GM12878 (cell line): ENCODE measurements at regions not wholly inside any gene's neighbourhood (a gene's known extent, or its start where the extent isn't known, plus 50 kb on each side); places are given as distances from the start of the nearest gene placed in this dataset.

ENCODE experiments used
- ATAC-seq: fragments of 200-7000 bp; cut with Tn5 transposase; 3 replicates; pipeline ENCODE4 v1.9.1; 2020; ENCODE audit warnings: mild to moderate bottlenecking, moderate library complexity
- BruUV-seq: library from RNA; stranded (reverse); fragments of 400-500 nt; replicated peaks from 2 replicates; lab custom pipeline; 2021; lab: Mats Ljungman, UMichigan
- CTCF ChIA-PET: fragments of 300-600 bp; sonication (Branson Sonifier 250); formaldehyde crosslinking; extraction: SDS; loops from one replicate; lab custom pipeline; 2021; ENCODE audit warnings: inconsistent platforms; lab: Yijun Ruan, JAX
- POLR2A ChIA-PET: fragments of 350-600 bp; formaldehyde crosslinking; extraction: SDS; loops from one replicate; lab custom pipeline; 2021; ENCODE audit warnings: inconsistent platforms; lab: Charles Lee
- RAD21 ChIA-PET: fragments of 300-600 bp; sonication (Branson Sonifier 250); formaldehyde crosslinking; loops from one replicate; lab custom pipeline; 2023; ENCODE audit warnings: antibody characterized with exemption; ENCODE audit not compliant: unreplicated experiment; lab: Charles Lee
- SMC1A ChIA-PET: fragments of 300-600 bp; sonication (Branson Sonifier 250); formaldehyde crosslinking; loops from one replicate; lab custom pipeline; 2023; ENCODE audit not compliant: unreplicated experiment, uncharacterized antibody; lab: Charles Lee
- DNase-seq: peaks from one replicate; pipeline ENCODE4 v3.0.0-alpha.2; 2011; ENCODE audit warnings: low read depth, low spot score
- FAIRE-seq: peaks from 3 replicates; lab custom pipeline; 2011; peaks lifted over from hg19 to GRCh38; lab: Jason Lieb, UNC
- H2AFZ ChIP-seq: 2 replicates; pipeline ENCODE4 v1.6.0; 2011; ENCODE audit warnings: low read depth, low read length, control low read depth; ENCODE audit not compliant: control insufficient read depth
- H3K27ac ChIP-seq: 2 replicates; pipeline ENCODE4 v1.5.1; 2011; ENCODE audit warnings: control low read depth; ENCODE audit not compliant: control insufficient read depth, insufficient read depth
- H3K27me3 ChIP-seq, 2 experiments: replicated peaks in 1 of 2; 2 replicates each; pipeline versions ENCODE4 v1.6.0 to v1.6.1; 2011; ENCODE audit warnings: low read length in 1 of 2; ENCODE audit not compliant: control insufficient read depth in 2 of 2, insufficient read depth in 2 of 2
- H3K36me3 ChIP-seq, 2 experiments: 2 replicates each; pipeline ENCODE4 v1.5.1; 2011; ENCODE audit warnings: low read length in 1 of 2; ENCODE audit not compliant: control insufficient read depth in 2 of 2, insufficient read depth in 2 of 2
- H3K4me1 ChIP-seq: 2 replicates; pipeline ENCODE4 v1.6.1; 2011; ENCODE audit warnings: mild to moderate bottlenecking, low read length, moderate library complexity, mixed read lengths; ENCODE audit not compliant: control insufficient read depth, insufficient read depth
- H3K4me2 ChIP-seq: 2 replicates; pipeline ENCODE4 v1.6.0; 2011; ENCODE audit warnings: control low read depth; ENCODE audit not compliant: control insufficient read depth, insufficient read depth
- H3K4me3 ChIP-seq: fragments of 200-600 bp; sonication (generic); 2 replicates; pipeline ENCODE4 v1.5.1; 2016
- H3K79me2 ChIP-seq: 2 replicates; pipeline ENCODE4 v1.6.0; 2011; ENCODE audit warnings: low read length; ENCODE audit not compliant: control insufficient read depth, insufficient read depth
- H3K9ac ChIP-seq: 2 replicates; pipeline ENCODE4 v1.8.0; 2011; ENCODE audit warnings: low read length, control low read depth, mixed read lengths; ENCODE audit not compliant: control insufficient read depth, insufficient read depth
- H3K9me3 ChIP-seq: replicated peaks from 3 replicates; pipeline ENCODE4 v1.5.1; 2011; ENCODE audit warnings: mild to moderate bottlenecking, low read length; ENCODE audit not compliant: control insufficient read depth, insufficient read depth
- H4K20me1 ChIP-seq: 2 replicates; pipeline ENCODE4 v1.6.0; 2011; ENCODE audit not compliant: control insufficient read depth, insufficient read depth
- BMI1 ChIP-seq: fragments of 450-650 bp; IDR thresholded peaks from 2 replicates; pipeline ENCODE4 v1.6.1; 2016; ENCODE audit warnings: mild to moderate bottlenecking, moderate library complexity, borderline replicate concordance
- CHD2 ChIP-seq: IDR thresholded peaks from 2 replicates; pipeline ENCODE4 v1.6.1; 2011; ENCODE audit warnings: low read depth, low read length, improper control_type of control experiment, borderline replicate concordance
- ETV6 ChIP-seq, 2 experiments: fragments of 450-650 bp in 1 of 2; IDR thresholded peaks in 1 of 2; conservative IDR thresholded peaks in 1 of 2; 2 replicates each; pipeline ENCODE4 v1.6.1; 2014; ENCODE audit warnings: antibody characterized with exemption in 1 of 2, borderline replicate concordance in 1 of 2, low read depth in 1 of 2, mild to moderate bottlenecking in 1 of 2, moderate library complexity in 1 of 2
- GATAD2B ChIP-seq: fragments of 450-650 bp; conservative IDR thresholded peaks from 2 replicates; pipeline ENCODE4 v1.6.1; 2017; ENCODE audit warnings: low read depth, mild to moderate bottlenecking, moderate library complexity
- HDGF ChIP-seq: fragments of 450-650 bp; IDR thresholded peaks from 2 replicates; pipeline ENCODE4 v1.6.1; 2016; ENCODE audit warnings: antibody characterized with exemption
- IKZF2 ChIP-seq, 2 experiments: fragments of 450-650 bp; IDR thresholded peaks; 2 replicates each; pipeline ENCODE4 v1.6.1; 2017; ENCODE audit warnings: mild to moderate bottlenecking in 2 of 2, moderate library complexity in 2 of 2
- NKRF ChIP-seq: fragments of 450-650 bp; conservative IDR thresholded peaks from 2 replicates; pipeline ENCODE4 v1.6.1; 2017; ENCODE audit warnings: mild to moderate bottlenecking, moderate library complexity
- POLR2AphosphoS5 ChIP-seq: IDR thresholded peaks from 2 replicates; pipeline ENCODE4 v1.6.1; 2011; ENCODE audit warnings: mild to moderate bottlenecking, low read length, inconsistent platforms
- RBBP5 ChIP-seq: fragments of 200-600 bp; sonication (generic); conservative IDR thresholded peaks from 2 replicates; pipeline ENCODE4 v1.6.1; 2016
- RCOR1 ChIP-seq: conservative IDR thresholded peaks from 2 replicates; pipeline ENCODE4 v1.6.1; 2012; ENCODE audit warnings: low read depth, low read length, improper control_type of control experiment
- SMAD5 ChIP-seq: IDR thresholded peaks from 2 replicates; pipeline ENCODE4 v1.6.1; 2016; ENCODE audit warnings: antibody characterized with exemption, low read depth
- SMC3 ChIP-seq: IDR thresholded peaks from 2 replicates; pipeline ENCODE4 v1.6.1; 2011; ENCODE audit warnings: low read length, improper control_type of control experiment, borderline replicate concordance
- USF2 ChIP-seq: IDR thresholded peaks from 2 replicates; pipeline ENCODE4 v1.6.1; 2011; ENCODE audit warnings: low read depth, low read length, improper control_type of control experiment, borderline replicate concordance
- ZBTB11 ChIP-seq: fragments of 450-650 bp; formaldehyde crosslinking; IDR thresholded peaks from 2 replicates; pipeline ENCODE4 v1.5.0; 2022; ENCODE audit warnings: mild to moderate bottlenecking, missing genetic modification characterization
- WGBS: methylation state at CpG from one replicate; pipeline ENCODE4 v1.1.6; 2016; ENCODE audit warnings: low lambda C conversion rate; ENCODE audit not compliant: insufficient replicate concordance, insufficient coverage; ENCODE audit errors: missing lambda C conversion rate; 5-methylcytosine and 5-hydroxymethylcytosine counted together
- in situ Hi-C: fragments of 300-500 bp; cut with MboI; formaldehyde crosslinking; loops from 9 replicates; pipeline ENCODE4 v1.14.3; 2018; ENCODE audit warnings: mixed read lengths
- intact Hi-C: fragments of 100-400 bp; cut with micrococcal nuclease; formaldehyde crosslinking; loops from one replicate; pipeline ENCODE4 v1.14.2; 2022; ENCODE audit not compliant: unreplicated experiment

GRCh38 chr13:110023729-110024644, 237.6 kb upstream of the IRS2 start (continued):
- TF ChIP-seq ZBTB11 (CRISPR knock-in tag) (no peak), SMC3 (no peak), GATAD2B (no peak)

- in situ Hi-C loops = loop anchor here (5.0 kb wide), 1 partner anchor 49 kb away; no protein-coding TSS in a partner anchor
- ChIA-PET POLR2A (no interaction called here), CTCF (no interaction called here), SMC1A (interaction anchor here (0.6 kb wide), 1 partner anchor 456 kb away, joined by 3 read pairs; no protein-coding TSS in a partner anchor), RAD21 (no interaction called here)
- Histone ChIP-seq H3K27me3 (no peaks in the 10 kb centered on the region), H3K4me2 (no peak overlapping the region), H3K4me1 (no peaks in the 10 kb centered on the region), H3K9me3 (no peaks in the 10 kb centered on the region; the same call in 2 of the 3 replicates), H3K79me2 (no peaks in the 10 kb centered on the region), H2AFZ (no peak overlapping the region), H3K4me3 (no peak overlapping the region), H3K9ac (no peak overlapping the region), H4K20me1 (no peaks in the 10 kb centered on the region), H3K27ac (no peak overlapping the region), H3K36me3 (no peaks in the 10 kb centered on the region)
- DNase-seq (no peak), FAIRE-seq (no peak), ATAC-seq (no peak)
- TF ChIP-seq RBBP5 (no peak), RCOR1 (no peak), SMAD5 (no peak), CHD2 (no peak), IKZF2 (IDR thresholded peaks at IDR 0.05) (no peak), POLR2AphosphoS5 (no peak), NKRF (no peak), USF2 (no peak), ETV6 (conservative IDR thresholded peaks at IDR 0.05 in 1 of 2, IDR thresholded peaks at IDR 0.05 in 1 of 2; ENCODE audit: borderline replicate concordance in 1 of 2, low read depth in 1 of 2) (no peak), BMI1 (no peak), HDGF (no peak)
- 48% methylated on average over 11 of the region's 11 CpGs for WGBS
- intact Hi-C loops = no loop called here
- no TSS peak for BruUV-seq
These were observed 231.6 kb upstream of the IRS2 start for GRCh38 chr13:110018009-110018408.
